OCI-LY7 (cell line): ENCODE measurements at regions not wholly inside any gene's neighbourhood (a gene's known extent, or its start where the extent isn't known, plus 50 kb on each side); places are given as distances from the start of the nearest gene placed in this dataset.

Experiments
- BruUV-seq: library from RNA; stranded (reverse); fragments of 400-500 nt; replicated peaks from 2 replicates; lab custom pipeline; 2021; lab: Mats Ljungman, UMichigan
- CTCF ChIA-PET: fragments of 300-600 bp; sonication (Branson Sonifier 250); formaldehyde crosslinking; loops from one replicate; lab custom pipeline; 2022; ENCODE audit warnings: antibody characterized with exemption; ENCODE audit not compliant: unreplicated experiment; lab: Charles Lee
- POLR2A ChIA-PET: fragments of 300-600 bp; sonication (Branson Sonifier 250); formaldehyde crosslinking; loops from one replicate; lab custom pipeline; 2022; ENCODE audit warnings: antibody characterized with exemption; lab: Charles Lee
- DNase-seq: peaks from one replicate; pipeline ENCODE4 v3.0.0-alpha.2; 2015; ENCODE audit warnings: low spot score
- H2AFZ ChIP-seq: fragments of 200-600 bp; sonication (generic), shearing (Covaris generic); 2 replicates; pipeline ENCODE4 v1.6.1; 2014; ENCODE audit warnings: mild to moderate bottlenecking, antibody characterized with exemption, low read length, moderate library complexity
- H3K27ac ChIP-seq: fragments of 200-600 bp; sonication (generic); 2 replicates; pipeline ENCODE4 v1.5.1; 2014; ENCODE audit warnings: mixed run types, low read depth, mild to moderate bottlenecking, moderate library complexity, low read length, inconsistent platforms; ENCODE audit not compliant: poor library complexity, severe bottlenecking
- H3K36me3 ChIP-seq: fragments of 200-600 bp; sonication (generic); 2 replicates; pipeline ENCODE4 v1.6.1; 2014; ENCODE audit warnings: mild to moderate bottlenecking, antibody characterized with exemption, low read length, moderate library complexity, mixed read lengths; ENCODE audit not compliant: insufficient read depth
- H3K4me1 ChIP-seq: fragments of 200-600 bp; sonication (generic); 2 replicates; pipeline ENCODE4 v1.5.1; 2014; ENCODE audit warnings: mild to moderate bottlenecking, low read length; ENCODE audit not compliant: insufficient read depth, poor library complexity, severe bottlenecking
- H3K4me2 ChIP-seq: fragments of 200-600 bp; sonication (generic); 2 replicates; pipeline ENCODE4 v1.6.1; 2014; ENCODE audit warnings: mild to moderate bottlenecking, low read length
- H3K4me3 ChIP-seq: fragments of 200-600 bp; sonication (generic); 2 replicates; pipeline ENCODE4 v1.5.1; 2014; ENCODE audit warnings: mild to moderate bottlenecking, low read depth, low read length; ENCODE audit not compliant: poor library complexity, severe bottlenecking
- H3K79me2 ChIP-seq: fragments of 200-600 bp; sonication (generic); 2 replicates; pipeline ENCODE4 v1.6.1; 2016; ENCODE audit warnings: low read depth, mild to moderate bottlenecking, low read length, moderate library complexity, mixed read lengths; ENCODE audit not compliant: insufficient read depth
- H3K9me2 ChIP-seq: fragments of 200-600 bp; sonication (generic); 2 replicates; pipeline ENCODE4 v1.6.1; 2016; ENCODE audit warnings: mild to moderate bottlenecking, low read length, mixed read lengths; ENCODE audit not compliant: insufficient read depth
- H3K9me3 ChIP-seq: fragments of 200-600 bp; sonication (generic); 2 replicates; pipeline ENCODE4 v1.6.1; 2014; ENCODE audit warnings: mild to moderate bottlenecking, mixed run types, low read length, mixed read lengths
- H4K20me1 ChIP-seq: fragments of 200-600 bp; sonication (generic); 2 replicates; pipeline ENCODE4 v1.6.1; 2014; ENCODE audit warnings: mild to moderate bottlenecking, antibody characterized with exemption, low read length, moderate library complexity, mixed read lengths; ENCODE audit not compliant: insufficient read depth
- EZH2phosphoT487 ChIP-seq: fragments of 200-600 bp; sonication (generic); IDR thresholded peaks from 2 replicates; pipeline ENCODE4 v1.6.1; 2018; ENCODE audit warnings: low read depth, borderline replicate concordance, mild to moderate bottlenecking, mixed run types, antibody characterized with exemption, low read length, moderate library complexity, mixed read lengths
- intact Hi-C: fragments of 100-400 bp; cut with micrococcal nuclease; formaldehyde crosslinking; loops from one replicate; pipeline ENCODE4 v1.10.0; 2022; ENCODE audit not compliant: unreplicated experiment
- TF ChIP-seq, protein P1 (sequence below): fragments of 200-600 bp; sonication (generic); conservative IDR thresholded peaks from 2 replicates; pipeline ENCODE4 v1.5.1; 2014; ENCODE audit warnings: mild to moderate bottlenecking, antibody characterized with exemption, low read length, moderate library complexity, mixed read lengths

GRCh38 chr4:176569301-176569700 lies 223.4 kb downstream of the VEGFC start:
- Histone ChIP-seq H4K20me1 (no peaks in the 10 kb centered on the region), H3K9me3 (no peaks in the 10 kb centered on the region), H3K4me1 (no peaks in the 10 kb centered on the region), H3K79me2 (no peaks in the 10 kb centered on the region), H2AFZ (no peak overlapping the region), H3K4me3 (no peak overlapping the region), H3K9me2 (no peaks in the 10 kb centered on the region), H3K27ac (no peak overlapping the region), H3K36me3 (no peaks in the 10 kb centered on the region), H3K4me2 (no peak overlapping the region)
- TF ChIP-seq, protein P1, sequence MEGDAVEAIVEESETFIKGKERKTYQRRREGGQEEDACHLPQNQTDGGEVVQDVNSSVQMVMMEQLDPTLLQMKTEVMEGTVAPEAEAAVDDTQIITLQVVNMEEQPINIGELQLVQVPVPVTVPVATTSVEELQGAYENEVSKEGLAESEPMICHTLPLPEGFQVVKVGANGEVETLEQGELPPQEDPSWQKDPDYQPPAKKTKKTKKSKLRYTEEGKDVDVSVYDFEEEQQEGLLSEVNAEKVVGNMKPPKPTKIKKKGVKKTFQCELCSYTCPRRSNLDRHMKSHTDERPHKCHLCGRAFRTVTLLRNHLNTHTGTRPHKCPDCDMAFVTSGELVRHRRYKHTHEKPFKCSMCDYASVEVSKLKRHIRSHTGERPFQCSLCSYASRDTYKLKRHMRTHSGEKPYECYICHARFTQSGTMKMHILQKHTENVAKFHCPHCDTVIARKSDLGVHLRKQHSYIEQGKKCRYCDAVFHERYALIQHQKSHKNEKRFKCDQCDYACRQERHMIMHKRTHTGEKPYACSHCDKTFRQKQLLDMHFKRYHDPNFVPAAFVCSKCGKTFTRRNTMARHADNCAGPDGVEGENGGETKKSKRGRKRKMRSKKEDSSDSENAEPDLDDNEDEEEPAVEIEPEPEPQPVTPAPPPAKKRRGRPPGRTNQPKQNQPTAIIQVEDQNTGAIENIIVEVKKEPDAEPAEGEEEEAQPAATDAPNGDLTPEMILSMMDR, result no peak
- no peak for TF ChIP-seq EZH2phosphoT487
- BruUV-seq, result no TSS peak
- ChIA-PET POLR2A (no interaction called here), CTCF (no interaction called here)
- no peak for DNase-seq
- intact Hi-C loops, result no loop called here

- H3K4me2 ChIP-seq, result no peak overlapping the region
- intact Hi-C loops, result no loop called here
- no peak overlapping the region for H3K4me3 ChIP-seq
- no peaks in the 10 kb centered on the region for H3K36me3 ChIP-seq
- POLR2A ChIA-PET, result no interaction called here
- CTCF ChIA-PET, result no interaction called here
- H4K20me1 ChIP-seq, result no peaks in the 10 kb centered on the region
- no peak for DNase-seq
- BruUV-seq, result no TSS peak
- no peaks in the 10 kb centered on the region for H3K9me2 ChIP-seq
- H3K4me1 ChIP-seq, result no peaks in the 10 kb centered on the region
- no peaks in the 10 kb centered on the region for H3K9me3 ChIP-seq
- no peaks in the 10 kb centered on the region for H3K79me2 ChIP-seq
- TF ChIP-seq EZH2phosphoT487, result no peak
- TF ChIP-seq, protein P1, result no peak
- no peak overlapping the region for H2AFZ ChIP-seq
- no peak overlapping the region for H3K27ac ChIP-seq
These were observed 221.5 kb downstream of the VEGFC start for GRCh38 chr4:176571206-176571605.

DNA sequence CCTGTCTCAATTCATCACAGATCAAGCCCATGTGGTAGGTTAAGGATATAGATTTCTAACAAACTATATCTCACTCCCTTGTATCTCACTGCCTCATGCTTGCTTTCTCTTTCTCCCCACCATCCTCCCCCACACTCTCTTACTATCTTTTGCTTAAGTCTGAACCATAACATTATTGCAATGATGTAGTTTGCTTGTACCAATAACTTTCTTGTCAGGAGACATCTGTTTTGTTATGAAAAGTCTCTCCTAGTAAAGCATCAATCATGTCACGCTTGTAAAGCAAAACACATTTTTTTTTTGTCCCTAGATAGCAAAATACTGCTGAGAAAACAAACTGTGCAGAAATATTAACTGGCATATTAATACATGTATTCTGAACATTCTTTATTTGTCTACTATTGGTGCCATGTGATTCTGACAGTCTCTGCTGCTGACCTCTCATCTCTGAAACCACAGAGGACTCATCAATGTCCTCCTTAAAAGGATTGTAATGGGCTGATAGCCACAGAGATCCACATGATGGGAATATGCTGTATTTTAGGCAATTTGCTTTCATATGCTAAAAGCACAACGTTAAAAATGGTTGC lies 217.5 kb downstream of the VEGFC start:
- no TSS peak for BruUV-seq
- Histone ChIP-seq H2AFZ (no peak overlapping the region), H3K9me2 (no peaks in the 10 kb centered on the region), H3K4me3 (no peak overlapping the region), H3K4me2 (no peak overlapping the region), H4K20me1 (no peaks in the 10 kb centered on the region), H3K79me2 (no peaks in the 10 kb centered on the region), H3K4me1 (no peaks in the 10 kb centered on the region), H3K9me3 (no peaks in the 10 kb centered on the region), H3K27ac (no peak overlapping the region), H3K36me3 (no peaks in the 10 kb centered on the region)
- CTCF ChIA-PET, result no interaction called here
- DNase-seq, result no peak
- POLR2A ChIA-PET, result no interaction called here
- no peak for TF ChIP-seq EZH2phosphoT487
- TF ChIP-seq, protein P1, result no peak
- intact Hi-C loops, result no loop called here
